ENCODE measurements at regions not wholly inside any gene's neighbourhood (a gene's known extent, or its start where the extent isn't known, plus 50 kb on each side); places are given as distances from the start of the nearest gene placed in this dataset.
"Not testable (repeated sequence)": the region's sequence is repeated elsewhere in the genome, so short reads cannot be mapped to it uniquely, and the experiment has no call there.

- Histone ChIP-seq H3K4me2 (ENCODE audit: control insufficient read depth, extremely low read depth, insufficient read depth, low read depth, low read length) (peak overlapping the region; percentile 88), H3K27ac (ENCODE audit: control insufficient read depth, insufficient read depth, low read length) (peak overlapping the region; percentile 86), H2AFZ (ENCODE audit: control insufficient read depth, low read length) (peak overlapping the region; percentile 92), H3K36me3 (ENCODE audit: control insufficient read depth in 2 of 2, extremely low read depth in 1 of 2, insufficient read depth in 2 of 2, low read length in 2 of 2) (no peaks in the 10 kb centered on the region), H3K9me1 (ENCODE audit: control insufficient read depth, extremely low read depth, insufficient read depth, low read length) (no peaks in the 10 kb centered on the region), H3K4me1 (ENCODE audit: control insufficient read depth, extremely low read depth, insufficient read depth, low read length) (peaks cover 21% of the 10 kb centered on the region), H3K27me3 (ENCODE audit: control insufficient read depth, extremely low read depth, insufficient read depth, low read length) (no peaks in the 10 kb centered on the region), H3K79me2 (ENCODE audit: control insufficient read depth, insufficient read depth, low read length) (no peaks in the 10 kb centered on the region), H3K9me3 (ENCODE audit: control insufficient read depth, low read depth, low read length) (no peaks in the 10 kb centered on the region), H4K20me1 (ENCODE audit: control insufficient read depth, extremely low read depth, insufficient read depth, low read length) (no peaks in the 10 kb centered on the region), H3K4me3 (ENCODE audit: control insufficient read depth in 2 of 3, extremely low read depth in 1 of 3, insufficient read depth in 2 of 3, low read depth in 1 of 3, low read length in 3 of 3) (peak overlapping the region in 1 of 3 experiments; percentile 50), H3K9ac (ENCODE audit: control insufficient read depth, extremely low read depth, insufficient read depth, low read length) (peak overlapping the region; percentile 52)
- FAIRE-seq (peak; percentile 89), DNase-seq (ENCODE audit: low read depth, low spot score) (peak; percentile 17)
- TF ChIP-seq EZH2 (IDR thresholded peaks at IDR 0.05; ENCODE audit: low read length): no peak
- no peak for TF ChIP-seq CTCF (optimal IDR thresholded peaks at IDR 0.05 in 1 of 3, IDR thresholded peaks at IDR 0.05 in 1 of 3, conservative IDR thresholded peaks at IDR 0.05 in 1 of 3; ENCODE audit: extremely low read depth in 1 of 3, insufficient read depth in 2 of 3, low read length in 3 of 3)
- dilution Hi-C loops (cut with MboI; ENCODE audit: extremely low pct_ligation_motif_present, low sequenced_read_pairs): no loop called here
Measured at GRCh38 chr4:186845137-186845842, 121.6 kb upstream of the FAT1 start.

- no peaks in the 10 kb centered on the region for H3K9me3 ChIP-seq (ENCODE audit: control insufficient read depth, low read depth, low read length)
Measured at GRCh38 chr4:186846426-186846825, 122.8 kb upstream of the FAT1 start.

GRCh38 chr4:186847429-186848131 is 123.9 kb upstream of the FAT1 start:
- DNase-seq (ENCODE audit: low read depth, low spot score); H3K9me3 ChIP-seq (ENCODE audit: control insufficient read depth, low read depth, low read length); H3K9me1 ChIP-seq (ENCODE audit: control insufficient read depth, extremely low read depth, insufficient read depth, low read length); H3K4me3 ChIP-seq (ENCODE audit: control insufficient read depth in 2 of 3, extremely low read depth in 1 of 3, insufficient read depth in 2 of 3, low read depth in 1 of 3, low read length in 3 of 3); H3K36me3 ChIP-seq (ENCODE audit: control insufficient read depth in 2 of 2, extremely low read depth in 1 of 2, insufficient read depth in 2 of 2, low read length in 2 of 2); H2AFZ ChIP-seq (ENCODE audit: control insufficient read depth, low read length); H3K9ac ChIP-seq (ENCODE audit: control insufficient read depth, extremely low read depth, insufficient read depth, low read length); dilution Hi-C loops (cut with MboI; ENCODE audit: extremely low pct_ligation_motif_present, low sequenced_read_pairs); H3K79me2 ChIP-seq (ENCODE audit: control insufficient read depth, insufficient read depth, low read length); H4K20me1 ChIP-seq (ENCODE audit: control insufficient read depth, extremely low read depth, insufficient read depth, low read length); H3K27me3 ChIP-seq (ENCODE audit: control insufficient read depth, extremely low read depth, insufficient read depth, low read length); H3K27ac ChIP-seq (ENCODE audit: control insufficient read depth, insufficient read depth, low read length); H3K4me2 ChIP-seq (ENCODE audit: control insufficient read depth, extremely low read depth, insufficient read depth, low read depth, low read length); FAIRE-seq: not testable (repeated sequence)
- peaks cover 30% of the 10 kb centered on the region for H3K4me1 ChIP-seq (ENCODE audit: control insufficient read depth, extremely low read depth, insufficient read depth, low read length)

More at GRCh38 chr4:186846426-186846825, 122.8 kb upstream of the FAT1 start:
- no peak for FAIRE-seq
- TF ChIP-seq CTCF (optimal IDR thresholded peaks at IDR 0.05 in 1 of 3, IDR thresholded peaks at IDR 0.05 in 1 of 3, conservative IDR thresholded peaks at IDR 0.05 in 1 of 3; ENCODE audit: extremely low read depth in 1 of 3, insufficient read depth in 2 of 3, low read length in 3 of 3) (no peak), EZH2 (IDR thresholded peaks at IDR 0.05; ENCODE audit: low read length) (no peak)
- Histone ChIP-seq H2AFZ (ENCODE audit: control insufficient read depth, low read length) (no peak overlapping the region), H3K9ac (ENCODE audit: control insufficient read depth, extremely low read depth, insufficient read depth, low read length) (no peak overlapping the region), H3K4me2 (ENCODE audit: control insufficient read depth, extremely low read depth, insufficient read depth, low read depth, low read length) (no peak overlapping the region), H3K36me3 (ENCODE audit: control insufficient read depth in 2 of 2, extremely low read depth in 1 of 2, insufficient read depth in 2 of 2, low read length in 2 of 2) (no peaks in the 10 kb centered on the region), H3K27me3 (ENCODE audit: control insufficient read depth, extremely low read depth, insufficient read depth, low read length) (no peaks in the 10 kb centered on the region), H4K20me1 (ENCODE audit: control insufficient read depth, extremely low read depth, insufficient read depth, low read length) (no peaks in the 10 kb centered on the region), H3K4me1 (ENCODE audit: control insufficient read depth, extremely low read depth, insufficient read depth, low read length) (peaks cover 21% of the 10 kb centered on the region), H3K4me3 (ENCODE audit: control insufficient read depth in 2 of 3, extremely low read depth in 1 of 3, insufficient read depth in 2 of 3, low read depth in 1 of 3, low read length in 3 of 3) (no peak overlapping the region), H3K79me2 (ENCODE audit: control insufficient read depth, insufficient read depth, low read length) (no peaks in the 10 kb centered on the region), H3K9me1 (ENCODE audit: control insufficient read depth, extremely low read depth, insufficient read depth, low read length) (no peaks in the 10 kb centered on the region), H3K27ac (ENCODE audit: control insufficient read depth, insufficient read depth, low read length) (no peak overlapping the region)
- DNase-seq (ENCODE audit: low read depth, low spot score): no peak
- dilution Hi-C loops (cut with MboI; ENCODE audit: extremely low pct_ligation_motif_present, low sequenced_read_pairs): no loop called here
